ENCODE measurements at regions not wholly inside any gene's neighbourhood (a gene's known extent, or its start where the extent isn't known, plus 50 kb on each side); places are given as distances from the start of the nearest gene placed in this dataset.

GRCh38 chr5:165579911-165580310 is 2074.5 kb downstream of the MAT2B start:
- Histone ChIP-seq H3K27ac (ENCODE audit: low read depth, low read length) (no peak overlapping the region), H3K36me3 (ENCODE audit: control insufficient read depth in 5 of 5, insufficient read depth in 5 of 5, low read length in 5 of 5) (no peaks in the 10 kb centered on the region), H3K4me1 (ENCODE audit: control insufficient read depth in 5 of 5, insufficient read depth in 5 of 5, low read length in 5 of 5) (no peaks in the 10 kb centered on the region), H3K4me3 (ENCODE audit: low read depth in 1 of 5, low read length in 5 of 5) (no peak overlapping the region), H3K9ac (ENCODE audit: low read length in 5 of 5) (no peak overlapping the region), H3K9me3 (ENCODE audit: control insufficient read depth in 5 of 5, low read length in 5 of 5) (peaks cover 0 to 6% (median 4%) of the 10 kb centered on the region in 5 donors), H3K27me3 (ENCODE audit: control insufficient read depth in 5 of 5, insufficient read depth in 4 of 5, low read length in 5 of 5) (no peaks in the 10 kb centered on the region)

GRCh38 chr5:165594693-165595092 is 2089.3 kb downstream of the MAT2B start:
- no peak overlapping the region for H3K9ac ChIP-seq (ENCODE audit: low read length in 5 of 5)
- no peak overlapping the region for H3K4me3 ChIP-seq (ENCODE audit: low read depth in 1 of 5, low read length in 5 of 5)
- no peaks in the 10 kb centered on the region for H3K27me3 ChIP-seq (ENCODE audit: control insufficient read depth in 5 of 5, insufficient read depth in 4 of 5, low read length in 5 of 5)
- H3K9me3 ChIP-seq (ENCODE audit: control insufficient read depth in 5 of 5, low read length in 5 of 5), result no peaks in the 10 kb centered on the region
- H3K4me1 ChIP-seq (ENCODE audit: control insufficient read depth in 5 of 5, insufficient read depth in 5 of 5, low read length in 5 of 5), result no peaks in the 10 kb centered on the region
- no peak overlapping the region for H3K27ac ChIP-seq (ENCODE audit: low read depth, low read length)
- no peaks in the 10 kb centered on the region for H3K36me3 ChIP-seq (ENCODE audit: control insufficient read depth in 5 of 5, insufficient read depth in 5 of 5, low read length in 5 of 5)

GRCh38 chr5:165602529-165602928 is 2097.1 kb downstream of the MAT2B start:
- Histone ChIP-seq H3K27me3 (ENCODE audit: control insufficient read depth in 5 of 5, insufficient read depth in 4 of 5, low read length in 5 of 5) (no peaks in the 10 kb centered on the region), H3K9ac (ENCODE audit: low read length in 5 of 5) (no peak overlapping the region), H3K4me1 (ENCODE audit: control insufficient read depth in 5 of 5, insufficient read depth in 5 of 5, low read length in 5 of 5) (no peaks in the 10 kb centered on the region), H3K36me3 (ENCODE audit: control insufficient read depth in 5 of 5, insufficient read depth in 5 of 5, low read length in 5 of 5) (no peaks in the 10 kb centered on the region), H3K4me3 (ENCODE audit: low read depth in 1 of 5, low read length in 5 of 5) (no peak overlapping the region), H3K9me3 (ENCODE audit: control insufficient read depth in 5 of 5, low read length in 5 of 5) (no peaks in the 10 kb centered on the region), H3K27ac (ENCODE audit: low read depth, low read length) (no peak overlapping the region)

GRCh38 chr5:165607026-165607425 is 2101.6 kb downstream of the MAT2B start:
- Histone ChIP-seq H3K27me3 (ENCODE audit: control insufficient read depth in 5 of 5, insufficient read depth in 4 of 5, low read length in 5 of 5) (no peaks in the 10 kb centered on the region), H3K36me3 (ENCODE audit: control insufficient read depth in 5 of 5, insufficient read depth in 5 of 5, low read length in 5 of 5) (no peaks in the 10 kb centered on the region), H3K9ac (ENCODE audit: low read length in 5 of 5) (no peak overlapping the region), H3K4me3 (ENCODE audit: low read depth in 1 of 5, low read length in 5 of 5) (no peak overlapping the region), H3K27ac (ENCODE audit: low read depth, low read length) (no peak overlapping the region), H3K4me1 (ENCODE audit: control insufficient read depth in 5 of 5, insufficient read depth in 5 of 5, low read length in 5 of 5) (no peaks in the 10 kb centered on the region), H3K9me3 (ENCODE audit: control insufficient read depth in 5 of 5, low read length in 5 of 5) (no peaks in the 10 kb centered on the region)

- no peak overlapping the region for H3K4me3 ChIP-seq (ENCODE audit: low read depth in 1 of 5, low read length in 5 of 5)
- no peaks in the 10 kb centered on the region for H3K36me3 ChIP-seq (ENCODE audit: control insufficient read depth in 5 of 5, insufficient read depth in 5 of 5, low read length in 5 of 5)
- no peaks in the 10 kb centered on the region for H3K27me3 ChIP-seq (ENCODE audit: control insufficient read depth in 5 of 5, insufficient read depth in 4 of 5, low read length in 5 of 5)
- H3K9ac ChIP-seq (ENCODE audit: low read length in 5 of 5), result no peak overlapping the region
- H3K4me1 ChIP-seq (ENCODE audit: control insufficient read depth in 5 of 5, insufficient read depth in 5 of 5, low read length in 5 of 5), result no peaks in the 10 kb centered on the region
- no peak overlapping the region for H3K27ac ChIP-seq (ENCODE audit: low read depth, low read length)
- no peaks in the 10 kb centered on the region for H3K9me3 ChIP-seq (ENCODE audit: control insufficient read depth in 5 of 5, low read length in 5 of 5)
Measured at GRCh38 chr5:165609871-165610270, 2104.5 kb downstream of the MAT2B start.

GRCh38 chr5:165616490-165617405 is 2111.3 kb downstream of the MAT2B start:
- Histone ChIP-seq H3K9me3 (ENCODE audit: control insufficient read depth in 5 of 5, low read length in 5 of 5) (no peaks in the 10 kb centered on the region), H3K27me3 (ENCODE audit: control insufficient read depth in 5 of 5, insufficient read depth in 4 of 5, low read length in 5 of 5) (no peaks in the 10 kb centered on the region), H3K4me3 (ENCODE audit: low read depth in 1 of 5, low read length in 5 of 5) (no peak overlapping the region), H3K9ac (ENCODE audit: low read length in 5 of 5) (no peak overlapping the region), H3K27ac (ENCODE audit: low read depth, low read length) (no peak overlapping the region), H3K4me1 (ENCODE audit: control insufficient read depth in 5 of 5, insufficient read depth in 5 of 5, low read length in 5 of 5) (no peaks in the 10 kb centered on the region), H3K36me3 (ENCODE audit: control insufficient read depth in 5 of 5, insufficient read depth in 5 of 5, low read length in 5 of 5) (no peaks in the 10 kb centered on the region)

- Histone ChIP-seq H3K36me3 (ENCODE audit: control insufficient read depth in 5 of 5, insufficient read depth in 5 of 5, low read length in 5 of 5) (no peaks in the 10 kb centered on the region), H3K4me3 (ENCODE audit: low read depth in 1 of 5, low read length in 5 of 5) (no peak overlapping the region), H3K4me1 (ENCODE audit: control insufficient read depth in 5 of 5, insufficient read depth in 5 of 5, low read length in 5 of 5) (no peaks in the 10 kb centered on the region), H3K9ac (ENCODE audit: low read length in 5 of 5) (no peak overlapping the region), H3K27ac (ENCODE audit: low read depth, low read length) (no peak overlapping the region), H3K27me3 (ENCODE audit: control insufficient read depth in 5 of 5, insufficient read depth in 4 of 5, low read length in 5 of 5) (no peaks in the 10 kb centered on the region), H3K9me3 (ENCODE audit: control insufficient read depth in 5 of 5, low read length in 5 of 5) (no peaks in the 10 kb centered on the region)
Measured at GRCh38 chr5:165617491-165617890, 2112.1 kb downstream of the MAT2B start.

- H3K9ac ChIP-seq (ENCODE audit: low read length in 5 of 5), result no peak overlapping the region
- no peaks in the 10 kb centered on the region for H3K9me3 ChIP-seq (ENCODE audit: control insufficient read depth in 5 of 5, low read length in 5 of 5)
- no peak overlapping the region for H3K4me3 ChIP-seq (ENCODE audit: low read depth in 1 of 5, low read length in 5 of 5)
- no peaks in the 10 kb centered on the region for H3K36me3 ChIP-seq (ENCODE audit: control insufficient read depth in 5 of 5, insufficient read depth in 5 of 5, low read length in 5 of 5)
- H3K4me1 ChIP-seq (ENCODE audit: control insufficient read depth in 5 of 5, insufficient read depth in 5 of 5, low read length in 5 of 5), result peaks cover 0 to 3% (median 0%) of the 10 kb centered on the region in 5 donors
- no peak overlapping the region for H3K27ac ChIP-seq (ENCODE audit: low read depth, low read length)
- H3K27me3 ChIP-seq (ENCODE audit: control insufficient read depth in 5 of 5, insufficient read depth in 4 of 5, low read length in 5 of 5), result no peaks in the 10 kb centered on the region
Measured at GRCh38 chr5:165620394-165620793, 2115.0 kb downstream of the MAT2B start.

GRCh38 chr5:165622864-165623536 is 2117.6 kb downstream of the MAT2B start:
- H3K4me3 ChIP-seq (ENCODE audit: low read depth in 1 of 5, low read length in 5 of 5), result no peak overlapping the region
- no peaks in the 10 kb centered on the region for H3K36me3 ChIP-seq (ENCODE audit: control insufficient read depth in 5 of 5, insufficient read depth in 5 of 5, low read length in 5 of 5)
- H3K9ac ChIP-seq (ENCODE audit: low read length in 5 of 5), result no peak overlapping the region
- no peak overlapping the region for H3K27ac ChIP-seq (ENCODE audit: low read depth, low read length)
- H3K27me3 ChIP-seq (ENCODE audit: control insufficient read depth in 5 of 5, insufficient read depth in 4 of 5, low read length in 5 of 5), result no peaks in the 10 kb centered on the region
- H3K4me1 ChIP-seq (ENCODE audit: control insufficient read depth in 5 of 5, insufficient read depth in 5 of 5, low read length in 5 of 5), result peaks cover 0 to 3% (median 0%) of the 10 kb centered on the region in 5 donors
- no peaks in the 10 kb centered on the region for H3K9me3 ChIP-seq (ENCODE audit: control insufficient read depth in 5 of 5, low read length in 5 of 5)

- H3K4me1 ChIP-seq (ENCODE audit: control insufficient read depth in 5 of 5, insufficient read depth in 5 of 5, low read length in 5 of 5), result peaks cover 0 to 3% (median 0%) of the 10 kb centered on the region in 5 donors
- H3K36me3 ChIP-seq (ENCODE audit: control insufficient read depth in 5 of 5, insufficient read depth in 5 of 5, low read length in 5 of 5), result no peaks in the 10 kb centered on the region
- H3K27ac ChIP-seq (ENCODE audit: low read depth, low read length), result no peak overlapping the region
- H3K4me3 ChIP-seq (ENCODE audit: low read depth in 1 of 5, low read length in 5 of 5), result no peak overlapping the region
- H3K27me3 ChIP-seq (ENCODE audit: control insufficient read depth in 5 of 5, insufficient read depth in 4 of 5, low read length in 5 of 5), result no peaks in the 10 kb centered on the region
- no peak overlapping the region for H3K9ac ChIP-seq (ENCODE audit: low read length in 5 of 5)
- H3K9me3 ChIP-seq (ENCODE audit: control insufficient read depth in 5 of 5, low read length in 5 of 5), result no peaks in the 10 kb centered on the region
Measured at GRCh38 chr5:165624166-165624946, 2118.9 kb downstream of the MAT2B start.

Data from subcutaneous abdominal adipose tissue (tissue), 5 donors.